NCI-H1092 (cell line): ENCODE measurements at regions not wholly inside any gene's neighbourhood (a gene's known extent, or its start where the extent isn't known, plus 50 kb on each side); places are given as distances from the start of the nearest gene placed in this dataset.

Source experiments
- DNase-seq: peaks from one replicate; lab custom pipeline; 2025; lab: John Stamatoyannopoulos, UW

DNA sequence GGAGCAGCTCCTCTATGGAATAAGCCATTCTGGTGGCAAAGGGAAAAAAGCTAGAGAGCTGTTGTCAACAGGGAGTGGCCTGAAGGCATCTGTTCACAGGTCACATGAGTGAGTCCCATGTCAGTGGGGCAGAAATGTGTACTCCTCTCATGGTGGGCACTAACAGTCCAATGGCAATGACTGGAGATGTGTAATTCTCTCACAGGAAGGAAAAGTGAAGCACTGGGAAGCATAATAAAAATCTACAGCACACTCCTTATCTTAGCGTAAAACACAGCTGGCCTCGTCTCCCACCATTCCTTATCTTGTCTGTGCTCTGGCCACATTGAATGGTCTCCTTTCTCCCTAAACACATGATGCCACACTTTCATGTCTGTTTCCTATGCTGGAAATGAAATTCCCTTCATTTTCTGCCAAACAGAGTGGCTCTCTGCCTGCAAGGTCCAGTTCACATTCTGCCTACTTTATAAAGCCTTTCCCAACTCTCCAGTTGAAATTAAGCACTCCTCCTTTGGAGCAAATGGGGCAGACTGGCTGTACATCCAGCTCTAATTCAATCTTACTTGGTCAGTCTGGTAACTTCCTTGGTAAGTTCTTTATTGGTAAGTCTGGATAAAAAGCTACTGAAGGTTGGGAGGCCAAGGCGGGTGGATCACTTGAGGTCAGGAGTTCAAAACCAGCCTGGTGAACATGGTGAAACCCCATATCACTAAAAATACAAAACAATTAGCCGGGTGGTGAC is 139.8 kb downstream of the RPL22L1 start:
- no peak for DNase-seq

DNA sequence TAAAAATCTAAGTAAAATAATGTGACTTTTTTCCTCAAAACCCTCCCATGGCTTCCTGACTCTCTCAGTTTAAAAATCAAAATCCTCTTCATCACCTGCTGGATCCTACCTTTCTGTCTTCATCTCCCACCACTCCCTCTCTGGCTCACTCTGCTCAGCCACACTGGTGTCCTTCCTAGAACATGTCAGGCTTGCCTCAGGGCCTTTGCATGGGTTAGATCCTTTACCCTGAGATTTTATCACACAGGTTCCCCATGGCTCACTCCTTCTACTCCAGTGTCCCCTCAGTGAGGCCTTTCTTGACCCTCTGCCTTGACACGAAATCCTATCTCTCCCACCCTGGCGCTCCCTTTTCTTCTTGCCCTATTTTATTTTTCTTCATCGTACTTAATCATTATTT is 141.8 kb downstream of the RPL22L1 start:
- no peak for DNase-seq

DNA sequence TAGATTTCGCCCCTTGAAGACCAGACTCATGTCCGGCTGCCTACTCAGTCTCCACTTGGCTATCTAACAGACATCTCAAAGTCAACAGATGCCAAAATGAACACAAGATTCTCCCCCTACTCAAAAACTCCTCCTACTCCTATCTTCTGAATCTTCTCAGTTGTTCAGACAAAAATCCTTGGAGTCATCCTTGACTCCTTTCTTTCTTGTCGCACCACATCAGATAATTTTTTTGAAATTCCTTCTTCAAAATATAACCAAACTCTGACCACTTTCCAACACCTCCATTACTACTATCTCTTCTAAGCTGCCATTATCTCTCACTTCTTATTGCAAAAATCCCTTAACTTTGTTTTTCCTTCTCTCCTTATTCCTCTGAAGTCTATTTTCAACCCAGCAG is 141.9 kb upstream of the SLC7A14 start:
- DNase-seq = no peak

DNA sequence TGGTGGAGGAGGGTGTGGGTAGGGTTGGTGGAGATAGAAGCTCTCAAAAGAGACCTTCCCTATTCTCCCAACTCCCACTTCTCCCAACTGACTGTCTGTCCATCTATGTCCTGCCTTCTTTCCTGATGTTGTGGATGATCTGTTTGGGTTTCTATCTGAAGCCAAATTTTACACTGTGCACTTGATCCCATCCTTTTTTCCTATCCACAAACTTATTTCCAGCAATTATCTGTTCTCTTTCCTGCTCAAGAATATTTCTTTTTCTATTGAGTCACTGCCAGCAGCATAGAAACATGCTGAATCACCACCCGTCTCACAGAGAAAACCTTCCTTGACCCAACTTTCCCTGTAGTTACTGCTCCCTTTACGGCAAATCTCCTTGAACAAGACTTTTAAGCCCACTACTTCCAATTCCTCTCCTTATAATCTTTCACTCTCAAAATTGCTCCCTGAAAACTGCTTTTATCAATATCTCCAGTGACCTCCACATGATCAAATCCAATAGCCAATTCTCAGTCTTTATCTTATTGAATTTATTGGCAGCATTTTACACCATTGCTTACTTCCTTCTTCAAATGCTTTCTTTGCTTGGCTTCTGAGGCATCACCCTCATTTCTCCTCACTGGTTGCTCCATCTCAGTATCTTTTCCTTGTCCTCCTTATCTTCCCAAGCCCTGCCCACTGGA is 141.2 kb upstream of the SLC7A14 start:
- DNase-seq = no peak

DNA sequence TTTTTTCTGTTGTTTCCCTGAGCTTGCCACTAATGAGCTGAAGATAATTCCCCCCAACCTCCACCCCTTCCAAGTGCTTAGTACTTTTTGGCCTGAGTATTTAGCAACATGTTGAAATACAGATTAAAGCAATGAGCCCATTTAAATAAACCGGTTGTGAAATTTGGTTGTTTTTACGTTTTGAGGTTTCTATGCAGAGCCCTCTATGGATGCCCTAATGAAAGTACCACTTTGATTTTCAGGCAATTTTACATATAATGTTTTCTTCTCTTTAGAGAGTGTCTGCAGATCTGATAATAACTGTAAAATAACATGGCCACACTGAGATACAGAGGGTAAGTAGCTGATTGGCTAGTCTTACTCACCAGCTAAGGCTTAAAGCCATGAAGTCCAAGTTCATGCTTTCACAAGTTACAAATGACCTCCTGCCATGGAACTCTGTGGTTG is 139.4 kb upstream of the SLC7A14 start:
- no peak for DNase-seq

DNA sequence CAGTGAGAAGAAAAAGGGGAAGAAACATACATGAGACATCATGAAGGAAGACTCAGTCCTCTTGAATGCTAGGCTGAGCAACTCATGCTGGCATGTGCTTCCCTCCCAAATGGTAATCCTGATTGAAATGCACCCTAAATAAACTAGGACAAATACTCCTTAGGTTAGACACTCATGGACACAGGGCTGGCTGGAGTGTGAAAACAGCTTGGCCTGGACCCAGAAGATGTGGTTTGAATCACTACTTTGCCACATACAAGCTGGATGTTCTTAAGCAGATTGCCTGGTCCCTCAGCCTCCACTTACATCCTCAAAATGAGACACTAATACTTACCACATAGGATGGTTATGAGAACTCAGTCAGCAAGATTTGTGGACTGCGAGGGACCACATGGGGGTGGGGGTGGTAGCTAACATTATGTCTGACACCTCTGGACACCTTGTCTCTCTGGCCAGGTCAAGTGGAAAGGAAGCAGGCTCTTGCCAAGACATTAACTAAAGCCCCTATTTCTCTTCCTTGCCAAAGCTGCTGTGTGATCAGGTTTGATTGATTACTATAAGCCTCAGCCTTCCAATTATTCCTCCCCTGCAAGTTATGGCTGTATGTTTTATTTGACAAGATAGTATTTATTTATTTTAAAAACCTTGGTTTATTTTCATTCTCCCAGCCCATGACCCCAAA is 138.9 kb upstream of the SLC7A14 start:
- no peak for DNase-seq

DNA sequence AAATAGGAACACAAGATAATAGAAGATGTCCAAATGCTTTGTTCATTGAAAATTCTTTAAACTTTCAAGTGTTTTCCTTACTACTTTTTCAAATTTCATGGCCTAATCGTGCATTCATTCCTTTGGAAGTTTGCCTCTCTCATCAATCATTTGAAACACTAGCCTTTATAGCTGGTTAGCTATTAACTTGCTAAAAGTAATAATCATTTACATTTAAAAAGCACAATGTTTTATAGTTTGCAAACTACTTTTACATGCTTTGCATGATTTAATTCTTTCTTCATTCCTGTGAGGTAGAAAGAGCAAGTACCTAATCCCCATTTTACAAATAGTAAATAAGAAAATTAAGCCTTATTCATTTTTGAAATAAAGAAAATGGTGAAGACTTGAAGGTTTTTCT is 137.4 kb upstream of the SLC7A14 start:
- DNase-seq = no peak

DNA sequence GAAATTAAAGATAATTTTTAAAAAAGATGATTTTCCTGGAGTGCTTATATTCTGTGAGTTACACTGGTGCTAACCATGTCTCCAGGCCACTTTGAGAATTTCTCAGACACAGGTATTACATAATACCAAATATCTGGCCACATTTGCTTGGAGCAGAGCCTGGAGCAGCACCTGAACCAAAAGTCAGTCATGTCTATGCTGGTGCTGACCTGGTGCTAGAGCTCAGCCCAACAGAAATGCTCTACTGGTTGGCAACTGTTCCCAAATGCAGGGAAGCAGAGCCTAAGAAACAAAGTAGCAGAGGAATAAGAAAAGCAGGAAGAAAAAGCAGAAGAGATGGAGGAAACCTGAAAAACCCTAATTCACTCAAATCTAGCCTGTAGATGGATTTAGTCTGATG is 135.7 kb upstream of the SLC7A14 start:
- no peak for DNase-seq

DNA sequence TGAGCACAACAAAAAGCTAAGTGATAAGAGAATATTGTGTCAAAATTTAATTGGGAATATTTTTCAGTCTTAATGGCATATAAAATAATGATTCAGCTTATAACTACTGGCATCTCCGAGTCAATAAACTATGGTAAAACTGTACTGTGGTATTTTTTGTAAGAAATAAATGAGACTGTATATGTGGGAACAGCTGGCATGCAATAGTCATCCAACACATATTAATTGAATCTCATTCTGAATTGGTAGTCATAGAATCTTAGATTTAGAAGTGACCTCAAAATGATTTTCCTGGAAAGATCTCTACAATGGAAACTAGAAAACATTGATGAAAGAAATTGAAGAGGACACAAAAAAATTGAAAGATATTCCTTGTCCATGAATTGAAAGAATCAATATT is 133.4 kb upstream of the SLC7A14 start:
- DNase-seq = no peak

DNA sequence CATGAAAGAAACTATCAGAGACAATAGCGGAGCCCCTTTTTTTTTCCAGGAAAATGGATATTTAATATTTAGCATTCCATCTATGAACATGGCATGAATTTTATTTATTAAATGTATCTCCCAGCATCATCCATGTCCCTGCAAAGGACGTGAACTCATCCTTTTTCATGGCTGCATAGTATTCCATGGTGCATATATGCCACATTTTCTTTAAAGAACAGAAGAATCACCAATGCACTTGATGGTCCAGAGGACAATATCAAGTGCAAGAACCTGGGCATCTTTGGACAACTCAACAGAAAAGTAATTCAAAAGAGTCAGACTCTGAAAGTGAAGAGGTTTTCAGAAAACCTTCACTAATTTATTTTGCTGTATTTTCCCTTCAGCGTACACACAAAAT is 133.0 kb upstream of the SLC7A14 start:
- DNase-seq = no peak

DNA sequence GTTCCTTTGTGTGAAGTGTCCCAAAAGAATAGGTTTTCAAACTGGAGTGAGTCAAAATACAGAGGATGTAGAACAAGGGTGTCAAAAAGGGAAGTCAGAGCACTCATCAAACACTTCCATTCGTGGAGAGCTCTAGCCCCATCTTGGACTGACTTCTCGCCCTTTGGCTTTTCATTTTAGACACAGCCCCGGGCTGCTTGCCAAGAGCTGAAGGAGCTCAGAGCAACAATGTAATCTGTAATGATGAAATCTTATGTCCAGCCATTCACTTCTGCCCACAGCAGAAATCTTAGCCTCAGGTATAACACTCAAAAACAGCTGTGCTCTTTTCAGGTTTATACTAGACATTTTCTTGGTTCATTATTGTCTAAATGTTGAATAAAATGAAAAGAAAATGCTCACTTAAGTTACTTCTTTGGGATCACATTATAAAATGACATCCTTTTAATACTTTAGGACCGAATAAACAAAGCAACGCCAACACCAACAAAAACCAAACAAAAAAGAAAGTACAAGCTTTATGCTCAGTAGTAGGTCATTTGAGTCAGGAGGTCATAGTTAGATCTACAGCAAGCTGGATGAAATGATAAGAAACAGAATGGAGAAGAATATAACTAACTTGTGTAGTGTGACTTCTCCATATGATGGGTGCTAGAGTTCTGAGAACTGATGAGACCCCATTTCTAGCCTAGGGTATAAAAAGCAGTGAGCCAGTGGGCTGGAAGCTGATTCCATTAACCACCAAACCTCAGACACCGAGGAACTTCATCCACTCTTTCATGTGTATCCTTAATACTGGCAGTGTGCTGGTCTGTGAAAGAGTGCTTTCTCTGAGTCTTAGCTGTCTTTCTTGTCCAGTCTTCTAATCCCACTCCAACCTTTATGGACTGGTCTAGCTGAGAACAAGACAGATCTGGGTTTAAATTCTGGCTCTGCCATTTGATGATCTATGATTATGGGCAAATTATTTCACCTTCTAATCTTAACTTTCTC is 131.8 kb upstream of the SLC7A14 start:
- no peak for DNase-seq

DNA sequence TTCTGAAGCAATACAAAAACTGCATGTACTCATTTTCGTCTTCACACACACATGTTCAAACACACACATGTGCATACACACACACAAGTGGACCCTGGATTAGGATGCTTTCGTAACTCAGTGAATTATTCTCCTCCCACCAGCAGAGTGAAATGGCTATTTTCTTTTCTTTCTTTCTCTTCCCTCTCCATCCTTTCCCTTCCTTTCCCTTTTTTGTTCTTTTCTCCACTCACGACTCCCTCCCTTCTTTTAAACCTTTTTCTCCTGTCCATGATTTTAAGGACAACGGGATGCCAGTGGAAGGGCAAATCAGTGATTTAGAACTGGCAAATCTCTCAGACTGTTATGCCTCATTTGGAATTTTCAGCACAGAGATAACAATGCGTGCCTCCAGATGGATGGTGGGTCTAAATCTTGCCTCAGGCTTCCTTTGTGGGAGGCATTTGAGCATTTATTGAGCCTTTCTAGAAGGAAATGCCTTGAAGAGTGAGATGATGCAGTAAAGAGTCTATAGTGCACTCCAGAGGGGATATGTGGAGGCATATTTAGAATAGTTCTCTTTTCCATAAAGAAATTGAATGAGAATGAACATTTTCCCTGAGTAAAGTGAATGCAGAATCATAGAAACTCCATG is 130.4 kb upstream of the SLC7A14 start:
- no peak for DNase-seq

DNA sequence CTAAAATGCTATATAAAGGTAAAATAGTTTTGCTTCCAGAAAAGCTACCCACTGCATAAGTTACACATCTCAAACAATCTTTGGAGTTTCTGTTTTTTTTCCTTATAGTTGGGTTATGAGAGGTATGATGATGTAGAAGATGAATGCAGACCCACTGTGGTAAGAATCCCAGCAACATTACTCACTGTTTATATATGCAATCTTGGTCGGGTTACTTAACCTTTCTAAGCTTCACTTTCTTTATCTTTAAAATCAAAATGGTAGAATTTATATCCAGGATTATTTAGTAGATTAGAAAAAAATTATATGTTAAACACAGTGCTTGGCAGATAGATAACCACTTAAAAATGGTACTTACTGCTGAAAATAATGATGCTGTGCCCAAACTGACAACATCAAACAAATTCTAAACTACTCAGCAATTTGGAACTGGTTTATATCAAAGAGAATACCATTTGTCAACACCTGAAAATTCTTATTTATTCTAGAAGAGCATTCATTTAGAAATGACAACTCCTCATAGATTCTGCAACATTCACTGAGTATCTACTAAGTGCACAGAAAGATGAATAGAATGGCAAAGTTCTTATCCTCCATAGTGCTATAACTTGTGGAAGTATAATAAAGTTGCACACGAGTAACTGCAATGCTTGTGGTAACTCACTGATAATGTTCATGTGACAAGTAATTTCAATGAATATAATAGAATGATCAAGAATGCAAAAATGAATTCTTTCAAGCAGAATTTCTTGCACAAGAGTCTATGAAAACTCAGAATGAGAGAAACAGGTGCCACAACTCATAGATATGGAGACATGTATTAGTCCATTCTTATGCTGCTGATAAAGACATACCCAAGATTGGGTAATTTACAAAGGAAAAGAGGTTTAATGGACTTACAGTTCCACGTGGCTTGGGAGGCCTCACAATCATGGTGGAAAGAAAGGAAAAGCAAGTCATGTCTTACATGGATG is 129.0 kb upstream of the SLC7A14 start:
- no peak for DNase-seq

DNA sequence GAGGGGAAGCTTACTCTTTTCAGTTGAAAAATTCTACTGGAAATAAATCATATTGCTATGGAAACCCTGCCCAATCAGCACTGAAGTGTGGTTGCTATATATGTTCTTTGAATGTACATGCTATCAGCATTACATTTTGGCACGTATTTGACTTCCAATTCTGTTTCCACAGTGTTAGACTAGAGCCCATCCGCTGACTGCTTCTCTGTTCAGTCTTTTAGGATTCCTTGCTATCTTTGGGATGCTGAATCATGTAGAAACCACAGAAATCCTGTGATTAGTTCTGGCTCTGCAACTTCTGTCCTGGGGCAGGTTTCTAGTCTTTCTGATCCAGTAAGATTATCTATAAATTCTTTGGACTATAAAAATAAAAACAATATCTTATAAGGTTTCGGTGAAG is 128.2 kb upstream of the SLC7A14 start:
- no peak for DNase-seq

DNA sequence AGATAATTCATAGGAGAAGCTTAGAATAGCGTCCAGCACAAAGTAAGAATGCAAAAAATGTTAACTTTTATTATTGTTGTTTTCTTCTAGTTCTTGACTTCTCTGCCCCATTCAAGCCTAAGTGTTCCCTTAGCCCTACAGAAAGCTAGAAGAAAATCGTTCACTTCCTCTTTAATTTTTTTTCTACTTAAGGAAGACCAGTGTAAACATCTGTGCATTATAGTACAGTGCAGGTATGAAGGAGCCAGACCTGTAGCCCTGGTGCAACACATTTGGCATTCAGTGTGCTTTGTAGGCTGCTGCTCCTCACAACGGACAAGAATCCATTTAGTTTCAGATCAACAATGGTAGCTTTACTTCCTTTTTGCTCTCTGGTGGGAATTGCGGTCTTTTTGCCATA is 127.8 kb upstream of the SLC7A14 start:
- no peak for DNase-seq

DNA sequence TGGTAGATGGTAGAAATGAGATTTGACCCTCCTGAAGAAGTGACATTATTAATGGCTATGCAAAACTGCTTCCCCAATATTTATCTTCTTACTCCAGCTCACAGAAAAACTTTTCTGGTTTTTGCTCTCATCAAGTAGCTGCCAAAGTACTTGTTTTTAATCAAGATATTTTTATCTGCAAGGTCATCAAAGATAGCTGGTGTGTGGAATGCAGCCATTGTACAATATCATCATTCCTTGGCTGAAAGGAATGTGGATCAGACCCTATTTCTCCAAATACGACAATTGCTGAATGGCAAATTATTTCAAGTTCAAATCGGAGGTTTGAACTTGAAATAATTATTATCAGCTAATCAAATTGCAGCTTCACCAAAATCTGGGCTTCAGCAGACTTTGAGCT is 126.9 kb upstream of the SLC7A14 start:
- no peak for DNase-seq

DNA sequence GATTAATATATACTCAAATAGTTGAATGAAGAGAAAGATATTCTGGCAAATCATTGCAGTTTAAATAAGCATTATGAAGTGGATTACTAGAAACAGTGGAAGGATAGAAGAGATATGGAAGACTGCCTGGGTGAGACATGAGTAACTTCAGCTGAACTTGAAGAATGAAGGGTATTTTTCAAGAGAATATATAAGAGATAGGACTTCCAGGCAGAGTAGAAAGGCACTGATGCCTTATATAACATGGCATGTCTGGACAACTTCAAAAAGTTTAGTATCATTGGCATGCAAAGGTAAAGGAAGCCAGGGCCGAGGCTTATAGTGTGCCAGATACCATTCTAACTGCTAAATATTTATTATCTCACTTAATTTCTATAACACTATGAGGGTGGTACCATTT is 126.5 kb upstream of the SLC7A14 start:
- DNase-seq = no peak

DNA sequence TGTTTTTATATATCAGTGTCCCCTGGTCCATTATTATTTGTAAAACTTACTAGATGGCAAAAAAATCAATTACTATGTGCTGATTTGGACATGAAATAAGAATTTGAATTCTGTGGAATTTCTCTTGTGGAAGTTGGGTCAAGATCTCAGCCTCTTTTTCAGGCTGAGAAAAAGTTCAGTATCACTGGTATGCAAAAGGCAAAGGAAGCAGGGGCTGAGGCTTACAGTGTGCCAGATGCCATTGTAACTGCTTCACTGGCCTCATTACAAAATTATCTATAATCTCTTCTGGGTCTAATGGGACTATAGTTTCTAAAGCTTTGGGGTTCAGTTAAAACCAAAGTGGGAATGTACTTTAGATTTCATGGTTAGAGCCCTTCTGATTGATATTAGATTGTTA is 125.9 kb upstream of the SLC7A14 start:
- no peak for DNase-seq

DNA sequence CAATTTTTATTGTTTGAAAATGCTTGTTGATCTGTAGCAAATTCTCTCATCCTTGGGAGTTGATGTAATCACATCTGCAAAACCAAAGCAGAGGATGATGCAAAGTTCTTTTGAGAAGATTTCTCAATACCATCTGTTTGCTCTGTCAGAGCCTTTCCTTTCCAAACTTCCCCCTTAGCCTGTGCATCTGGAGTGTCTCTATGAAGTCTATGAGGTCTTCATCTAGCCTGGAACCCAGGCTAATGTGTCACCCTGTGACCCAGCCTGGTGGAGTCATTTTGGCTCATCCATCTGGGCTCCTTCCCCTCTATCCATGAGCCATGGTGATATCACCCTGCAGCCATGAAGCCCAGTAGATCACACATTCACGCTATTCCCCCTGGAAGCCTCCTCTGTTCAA is 123.2 kb upstream of the SLC7A14 start:
- no peak for DNase-seq

DNA sequence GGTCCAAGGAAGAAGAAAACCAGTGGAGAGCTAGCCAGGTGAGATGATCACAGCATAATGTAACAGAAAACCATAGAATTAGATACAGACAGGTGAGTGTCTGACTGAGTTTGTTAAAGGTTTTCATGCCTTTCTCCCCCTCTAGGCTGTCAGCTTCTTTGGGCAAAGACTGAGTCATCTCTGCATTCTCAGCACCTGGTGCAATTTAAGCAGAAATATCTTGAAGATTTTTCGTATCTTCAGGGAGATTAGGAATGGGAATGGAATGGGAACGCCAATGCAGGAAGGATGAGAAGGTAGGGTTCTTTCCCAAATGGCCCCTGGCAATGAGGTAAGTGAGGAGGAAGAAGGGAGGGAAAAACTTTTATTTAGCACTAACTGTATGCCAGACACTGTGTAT is 122.0 kb upstream of the SLC7A14 start:
- DNase-seq = no peak
